ENCODE measurements at regions not wholly inside any gene's neighbourhood (a gene's known extent, or its start where the extent isn't known, plus 50 kb on each side); places are given as distances from the start of the nearest gene placed in this dataset.

DNA sequence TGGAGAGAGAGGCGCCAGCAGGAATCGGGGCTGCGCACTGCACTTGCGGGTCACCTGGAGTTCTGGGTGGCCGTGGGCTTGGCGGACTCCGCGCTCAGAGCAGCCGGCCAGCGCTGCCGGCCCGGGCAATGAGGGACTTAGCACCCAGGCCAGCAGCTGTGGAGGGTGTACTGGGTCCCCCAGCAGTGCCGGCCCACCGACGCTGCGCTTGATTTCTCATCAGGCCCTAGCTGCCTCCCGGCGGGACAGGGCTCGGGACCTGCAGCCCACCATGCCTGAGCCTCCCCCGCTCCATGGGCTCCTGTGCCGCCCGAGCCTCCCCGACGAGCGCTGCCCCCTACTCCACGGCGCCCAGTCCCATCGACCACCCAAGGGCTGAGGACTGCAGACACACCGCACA is 325.6 kb downstream of the ACTL7B start:
- no peak for DNase-seq (ENCODE audit: low read depth, low spot score)
- TF ChIP-seq, protein P1, sequence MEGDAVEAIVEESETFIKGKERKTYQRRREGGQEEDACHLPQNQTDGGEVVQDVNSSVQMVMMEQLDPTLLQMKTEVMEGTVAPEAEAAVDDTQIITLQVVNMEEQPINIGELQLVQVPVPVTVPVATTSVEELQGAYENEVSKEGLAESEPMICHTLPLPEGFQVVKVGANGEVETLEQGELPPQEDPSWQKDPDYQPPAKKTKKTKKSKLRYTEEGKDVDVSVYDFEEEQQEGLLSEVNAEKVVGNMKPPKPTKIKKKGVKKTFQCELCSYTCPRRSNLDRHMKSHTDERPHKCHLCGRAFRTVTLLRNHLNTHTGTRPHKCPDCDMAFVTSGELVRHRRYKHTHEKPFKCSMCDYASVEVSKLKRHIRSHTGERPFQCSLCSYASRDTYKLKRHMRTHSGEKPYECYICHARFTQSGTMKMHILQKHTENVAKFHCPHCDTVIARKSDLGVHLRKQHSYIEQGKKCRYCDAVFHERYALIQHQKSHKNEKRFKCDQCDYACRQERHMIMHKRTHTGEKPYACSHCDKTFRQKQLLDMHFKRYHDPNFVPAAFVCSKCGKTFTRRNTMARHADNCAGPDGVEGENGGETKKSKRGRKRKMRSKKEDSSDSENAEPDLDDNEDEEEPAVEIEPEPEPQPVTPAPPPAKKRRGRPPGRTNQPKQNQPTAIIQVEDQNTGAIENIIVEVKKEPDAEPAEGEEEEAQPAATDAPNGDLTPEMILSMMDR (IDR thresholded peaks at IDR 0.05; ENCODE audit: insufficient read depth, low read length, missing control alignments): no peak
- ChIA-PET POLR2A (no interaction called here), CTCF (no interaction called here)
- no peak overlapping the region for H3K4me3 ChIP-seq (ENCODE audit: low read depth, low read length)

DNA sequence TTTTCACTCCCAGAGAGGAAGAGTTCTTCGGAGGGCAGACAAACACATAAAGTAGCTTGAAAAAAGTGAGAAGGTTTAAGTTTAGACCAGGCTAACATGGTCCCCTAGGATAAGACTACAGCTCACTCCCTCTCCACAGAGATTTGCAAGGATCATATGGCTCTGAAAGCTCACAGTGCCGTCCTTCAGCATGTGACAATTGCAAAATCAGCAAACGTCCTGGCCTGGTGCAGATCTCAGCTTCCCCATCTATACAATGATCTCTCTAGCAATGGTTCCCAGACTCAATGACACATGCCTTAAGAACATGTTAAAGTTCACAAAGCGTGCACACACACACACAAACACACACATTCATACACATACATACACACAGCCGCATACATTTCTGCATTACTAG is 327.6 kb downstream of the ACTL7B start:
- CTCF ChIA-PET: no interaction called here
- H3K4me3 ChIP-seq (ENCODE audit: low read depth, low read length): no peak overlapping the region
- POLR2A ChIA-PET: no interaction called here
- TF ChIP-seq, protein P1 (IDR thresholded peaks at IDR 0.05; ENCODE audit: insufficient read depth, low read length, missing control alignments): no peak
- DNase-seq (ENCODE audit: low read depth, low spot score): no peak

DNA sequence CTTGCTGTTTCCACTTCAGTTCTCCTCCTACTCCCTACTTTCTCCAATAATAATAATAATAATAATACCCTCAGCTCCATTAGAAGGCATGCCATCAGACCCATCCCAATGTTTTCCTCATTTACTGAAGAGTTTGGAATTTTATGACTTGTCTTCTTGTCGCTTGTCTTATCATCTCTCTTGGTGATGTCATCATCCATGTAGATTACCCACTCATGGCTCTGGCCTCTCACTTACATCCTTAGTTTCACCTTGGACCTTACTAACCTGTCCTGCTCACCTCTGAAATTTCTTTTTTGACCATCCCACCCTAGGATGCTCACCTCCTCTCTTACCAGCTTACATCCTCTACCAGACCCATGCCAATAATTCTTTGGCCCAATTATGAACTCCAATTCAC is 329.3 kb downstream of the ACTL7B start:
- DNase-seq (ENCODE audit: low read depth, low spot score): no peak
- TF ChIP-seq, protein P1 (IDR thresholded peaks at IDR 0.05; ENCODE audit: insufficient read depth, low read length, missing control alignments): no peak
- no peak overlapping the region for H3K4me3 ChIP-seq (ENCODE audit: low read depth, low read length)
- ChIA-PET CTCF (interaction anchor here (1.4 kb wide), 1 partner anchor 9 kb away, joined by 5 read pairs; no protein-coding TSS in a partner anchor), POLR2A (no interaction called here)

DNA sequence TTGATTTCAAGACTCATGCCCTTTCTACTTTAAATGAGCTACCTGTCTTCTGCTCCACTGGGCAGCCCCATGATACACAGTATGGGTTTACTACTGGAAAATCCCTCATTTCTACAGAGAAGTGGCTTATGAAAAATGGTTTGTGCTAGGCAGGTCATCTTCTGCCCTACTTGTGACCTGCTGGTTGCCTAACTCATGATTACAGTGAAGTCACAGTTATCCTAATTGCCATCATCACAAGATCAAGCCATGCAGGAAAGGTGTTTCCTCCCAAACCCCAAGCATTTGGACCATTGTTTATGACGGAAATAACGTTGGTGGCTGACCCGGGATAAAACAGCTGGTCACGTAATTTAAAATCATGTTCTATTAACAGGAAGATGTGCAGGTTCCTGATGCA is 330.6 kb downstream of the ACTL7B start:
- H3K4me3 ChIP-seq (ENCODE audit: low read depth, low read length): no peak overlapping the region
- CTCF ChIA-PET: interaction anchor here (0.9 to 1.4 kb wide), 3 partner anchors 10 to 1059 kb away, joined by 3 to 5 read pairs (median 4); no protein-coding TSS in a partner anchor
- TF ChIP-seq, protein P1 (IDR thresholded peaks at IDR 0.05; ENCODE audit: insufficient read depth, low read length, missing control alignments): no peak
- DNase-seq (ENCODE audit: low read depth, low spot score): no peak
- POLR2A ChIA-PET: no interaction called here

DNA sequence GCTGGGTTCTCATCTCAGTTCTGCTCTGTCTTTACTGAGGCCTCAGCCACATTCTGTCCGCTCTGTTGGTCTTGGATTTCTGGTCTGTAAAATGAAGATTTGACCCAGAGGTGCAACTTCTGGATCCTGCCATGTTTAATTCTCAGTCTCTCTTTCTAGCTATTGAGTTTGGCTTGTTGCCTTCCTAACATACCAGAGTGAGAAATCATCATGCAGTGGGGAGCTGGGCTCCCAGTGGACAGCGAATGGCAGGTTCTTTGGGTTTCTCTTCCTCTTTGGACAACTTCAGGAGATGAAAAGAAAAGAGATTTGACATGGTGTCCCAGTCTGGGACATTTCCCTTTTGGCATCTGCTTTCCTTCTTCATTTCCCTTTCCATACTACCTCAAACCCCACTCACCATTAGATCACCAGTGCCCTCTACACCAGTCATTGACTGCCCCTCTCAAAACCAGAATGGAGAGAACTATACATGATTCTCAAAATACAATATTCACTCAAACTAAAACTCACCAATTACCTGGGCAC is 334.7 kb downstream of the ACTL7B start:
- CTCF ChIA-PET: interaction anchor here (1.2 kb wide), 1 partner anchor 43 kb away, joined by 3 read pairs; no protein-coding TSS in a partner anchor
- TF ChIP-seq, protein P1 (IDR thresholded peaks at IDR 0.05; ENCODE audit: insufficient read depth, low read length, missing control alignments): no peak

DNA sequence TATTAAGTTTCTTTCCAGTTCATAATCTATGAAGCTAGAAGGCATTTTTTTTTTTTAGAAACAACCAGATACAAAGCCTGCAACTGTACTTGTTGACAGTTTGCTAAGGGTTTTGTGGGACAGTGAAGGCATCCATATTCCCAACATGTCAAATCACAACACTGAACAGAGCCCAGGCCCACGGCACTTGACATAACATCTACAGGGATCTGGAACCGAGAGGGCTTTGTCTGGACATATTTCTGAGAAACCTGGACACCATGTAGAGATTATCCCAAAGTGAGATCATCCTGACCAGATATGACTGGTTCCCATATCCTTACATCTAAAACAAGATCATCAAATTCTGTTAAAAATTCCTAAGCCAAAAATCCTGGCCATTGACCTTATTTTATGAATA is 336.3 kb downstream of the ACTL7B start:
- ChIA-PET POLR2A (no interaction called here), CTCF (no interaction called here)
- DNase-seq (ENCODE audit: low read depth, low spot score): no peak
- TF ChIP-seq, protein P1 (IDR thresholded peaks at IDR 0.05; ENCODE audit: insufficient read depth, low read length, missing control alignments): no peak
- H3K4me3 ChIP-seq (ENCODE audit: low read depth, low read length): no peak overlapping the region

More for the DNA sequence above, 334.7 kb downstream of the ACTL7B start:
- no peak overlapping the region for H3K4me3 ChIP-seq (ENCODE audit: low read depth, low read length)
- DNase-seq (ENCODE audit: low read depth, low spot score): no peak
- POLR2A ChIA-PET: no interaction called here
